Keratinocyte (primary cell): ENCODE measurements at regions not wholly inside any gene's neighbourhood (a gene's known extent, or its start where the extent isn't known, plus 50 kb on each side); places are given as distances from the start of the nearest gene placed in this dataset.
"Not testable (repeated sequence)": the region's sequence is repeated elsewhere in the genome, so short reads cannot be mapped to it uniquely, and the experiment has no call there.

Experiments used
- DNase-seq: peaks from one replicate; pipeline ENCODE4 v3.0.0-alpha.2; 2011; ENCODE audit warnings: low read depth, missing footprints, low spot score
- FAIRE-seq: peaks from 2 replicates; lab custom pipeline; 2011; peaks lifted over from hg19 to GRCh38; lab: Jason Lieb, UNC
- H2AFZ ChIP-seq: 2 replicates; pipeline ENCODE4 v1.6.0; 2012; ENCODE audit warnings: low read length, control low read depth, inconsistent platforms; ENCODE audit not compliant: control insufficient read depth
- H3K27ac ChIP-seq: 2 replicates; pipeline ENCODE4 v1.5.1; 2011; ENCODE audit warnings: low read length; ENCODE audit not compliant: control insufficient read depth, insufficient read depth
- H3K27me3 ChIP-seq: 3 replicates; pipeline ENCODE4 v1.6.0; 2011; ENCODE audit warnings: low read length; ENCODE audit not compliant: control insufficient read depth, insufficient read depth; ENCODE audit errors: extremely low read depth
- H3K36me3 ChIP-seq, 2 experiments: 2 replicates in 1 of 2; 3 replicates in 1 of 2; pipeline ENCODE4 v1.5.1; 2011; ENCODE audit warnings: low read length in 2 of 2, mild to moderate bottlenecking in 1 of 2; ENCODE audit not compliant: control insufficient read depth in 2 of 2, insufficient read depth in 2 of 2; ENCODE audit errors: extremely low read depth in 1 of 2
- H3K4me1 ChIP-seq: 3 replicates; pipeline ENCODE4 v1.5.1; 2011; ENCODE audit warnings: low read length; ENCODE audit not compliant: control insufficient read depth, insufficient read depth; ENCODE audit errors: extremely low read depth
- H3K4me2 ChIP-seq: 3 replicates; pipeline ENCODE4 v1.6.0; 2011; ENCODE audit warnings: low read depth, low read length; ENCODE audit not compliant: control insufficient read depth, insufficient read depth; ENCODE audit errors: extremely low read depth
- H3K4me3 ChIP-seq, 3 experiments: fragments of 200-600 bp in 1 of 3; sonication (generic) in 1 of 3; 2 replicates in 2 of 3; 3 replicates in 1 of 3; pipeline ENCODE4 v1.5.1; 2011 to 2016; ENCODE audit warnings: low read length in 3 of 3, mild to moderate bottlenecking in 3 of 3, control low read depth in 2 of 3, inconsistent platforms in 1 of 3, low read depth in 1 of 3, mixed read lengths in 1 of 3, mixed run types in 1 of 3, moderate library complexity in 1 of 3; ENCODE audit not compliant: control insufficient read depth in 2 of 3, insufficient read depth in 2 of 3; ENCODE audit errors: extremely low read depth in 1 of 3
- H3K79me2 ChIP-seq: 2 replicates; pipeline ENCODE4 v1.6.0; 2012; ENCODE audit warnings: low read length; ENCODE audit not compliant: control insufficient read depth, insufficient read depth
- H3K9ac ChIP-seq: 3 replicates; pipeline ENCODE4 v1.6.0; 2011; ENCODE audit warnings: low read length; ENCODE audit not compliant: control insufficient read depth, insufficient read depth; ENCODE audit errors: extremely low read depth
- H3K9me1 ChIP-seq: 3 replicates; pipeline ENCODE4 v1.6.0; 2011; ENCODE audit warnings: low read length; ENCODE audit not compliant: control insufficient read depth, insufficient read depth; ENCODE audit errors: extremely low read depth
- H3K9me3 ChIP-seq: 2 replicates; pipeline ENCODE4 v1.5.1; 2012; ENCODE audit warnings: low read depth, low read length; ENCODE audit not compliant: control insufficient read depth
- H4K20me1 ChIP-seq: 3 replicates; pipeline ENCODE4 v1.6.0; 2011; ENCODE audit warnings: low read length; ENCODE audit not compliant: control insufficient read depth, insufficient read depth; ENCODE audit errors: extremely low read depth
- EZH2 ChIP-seq: IDR thresholded peaks from one replicate; pipeline ENCODE4 v1.6.1; 2012; ENCODE audit warnings: inconsistent platforms, mild to moderate bottlenecking, low read length, moderate library complexity
- dilution Hi-C: fragments of 300-500 bp; cut with MboI; formaldehyde crosslinking; loops from one replicate; pipeline ENCODE4 v1.7.0; 2020; ENCODE audit warnings: low sequenced_read_pairs; ENCODE audit not compliant: extremely low pct_ligation_motif_present
- TF ChIP-seq, protein P1 (sequence below), 3 experiments: IDR thresholded peaks in 1 of 3; conservative IDR thresholded peaks in 1 of 3; optimal IDR thresholded peaks in 1 of 3; 2 replicates in 2 of 3; 3 replicates in 1 of 3; pipeline versions ENCODE3 to v1.5.1; 2011; ENCODE audit warnings: low read length in 3 of 3, mild to moderate bottlenecking in 3 of 3, moderate library complexity in 2 of 3, control low read depth in 1 of 3, inconsistent platforms in 1 of 3; ENCODE audit not compliant: insufficient read depth in 2 of 3; ENCODE audit errors: extremely low read depth in 1 of 3

DNA sequence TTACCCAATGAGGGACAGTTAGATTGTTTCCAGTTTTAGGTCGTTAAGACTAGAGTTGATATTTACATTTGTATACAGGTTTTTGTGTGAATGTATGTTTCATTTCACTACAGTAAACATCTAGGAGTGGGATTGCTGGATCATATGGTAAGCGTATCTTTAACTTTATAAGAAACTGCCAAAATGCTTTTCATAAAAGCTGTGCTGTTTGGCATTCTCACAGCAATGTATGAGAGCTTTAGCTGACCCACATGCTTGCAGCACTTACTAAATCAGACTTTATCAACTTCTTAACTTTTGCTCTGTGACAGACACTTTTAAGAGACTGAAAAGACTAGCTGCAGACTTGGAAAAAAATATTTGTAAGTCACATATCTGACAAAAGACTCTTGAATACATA lies 262.5 kb upstream of the PELI2 start:
- DNase-seq (no peak), FAIRE-seq (no peak)
- Histone ChIP-seq H3K4me3 (no peak overlapping the region), H3K4me1 (peaks cover 5% of the 10 kb centered on the region), H3K9ac (no peak overlapping the region), H3K36me3 (no peaks in the 10 kb centered on the region), H4K20me1 (no peaks in the 10 kb centered on the region), H2AFZ (no peak overlapping the region), H3K9me1 (no peaks in the 10 kb centered on the region), H3K27me3 (no peaks in the 10 kb centered on the region), H3K27ac (no peak overlapping the region), H3K4me2 (no peak overlapping the region), H3K79me2 (no peaks in the 10 kb centered on the region), H3K9me3 (no peaks in the 10 kb centered on the region)
- dilution Hi-C loops, result no loop called here
- TF ChIP-seq, protein P1, sequence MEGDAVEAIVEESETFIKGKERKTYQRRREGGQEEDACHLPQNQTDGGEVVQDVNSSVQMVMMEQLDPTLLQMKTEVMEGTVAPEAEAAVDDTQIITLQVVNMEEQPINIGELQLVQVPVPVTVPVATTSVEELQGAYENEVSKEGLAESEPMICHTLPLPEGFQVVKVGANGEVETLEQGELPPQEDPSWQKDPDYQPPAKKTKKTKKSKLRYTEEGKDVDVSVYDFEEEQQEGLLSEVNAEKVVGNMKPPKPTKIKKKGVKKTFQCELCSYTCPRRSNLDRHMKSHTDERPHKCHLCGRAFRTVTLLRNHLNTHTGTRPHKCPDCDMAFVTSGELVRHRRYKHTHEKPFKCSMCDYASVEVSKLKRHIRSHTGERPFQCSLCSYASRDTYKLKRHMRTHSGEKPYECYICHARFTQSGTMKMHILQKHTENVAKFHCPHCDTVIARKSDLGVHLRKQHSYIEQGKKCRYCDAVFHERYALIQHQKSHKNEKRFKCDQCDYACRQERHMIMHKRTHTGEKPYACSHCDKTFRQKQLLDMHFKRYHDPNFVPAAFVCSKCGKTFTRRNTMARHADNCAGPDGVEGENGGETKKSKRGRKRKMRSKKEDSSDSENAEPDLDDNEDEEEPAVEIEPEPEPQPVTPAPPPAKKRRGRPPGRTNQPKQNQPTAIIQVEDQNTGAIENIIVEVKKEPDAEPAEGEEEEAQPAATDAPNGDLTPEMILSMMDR (optimal IDR thresholded peaks at IDR 0.05 in 1 of 3, IDR thresholded peaks at IDR 0.05 in 1 of 3, conservative IDR thresholded peaks at IDR 0.05 in 1 of 3; ENCODE audit: extremely low read depth in 1 of 3, insufficient read depth in 2 of 3, low read length in 3 of 3), result no peak
- no peak for TF ChIP-seq EZH2

GRCh38 chr14:55858604-55859003 lies 259.6 kb upstream of the PELI2 start:
- H3K4me1 ChIP-seq, result no peaks in the 10 kb centered on the region
- dilution Hi-C loops, result no loop called here
- H4K20me1 ChIP-seq, result no peaks in the 10 kb centered on the region
- H3K36me3 ChIP-seq, result no peaks in the 10 kb centered on the region
- H3K9me3 ChIP-seq, result no peaks in the 10 kb centered on the region
- no peak overlapping the region for H3K27ac ChIP-seq
- FAIRE-seq (no peak), DNase-seq (no peak)
- no peak overlapping the region for H3K4me3 ChIP-seq
- no peak overlapping the region for H2AFZ ChIP-seq
- H3K27me3 ChIP-seq, result no peaks in the 10 kb centered on the region
- no peaks in the 10 kb centered on the region for H3K79me2 ChIP-seq
- TF ChIP-seq EZH2, result no peak
- TF ChIP-seq, protein P1 (optimal IDR thresholded peaks at IDR 0.05 in 1 of 3, IDR thresholded peaks at IDR 0.05 in 1 of 3, conservative IDR thresholded peaks at IDR 0.05 in 1 of 3; ENCODE audit: extremely low read depth in 1 of 3, insufficient read depth in 2 of 3, low read length in 3 of 3), result no peak
- H3K9ac ChIP-seq, result no peak overlapping the region
- H3K4me2 ChIP-seq, result no peak overlapping the region
- H3K9me1 ChIP-seq, result no peaks in the 10 kb centered on the region

DNA sequence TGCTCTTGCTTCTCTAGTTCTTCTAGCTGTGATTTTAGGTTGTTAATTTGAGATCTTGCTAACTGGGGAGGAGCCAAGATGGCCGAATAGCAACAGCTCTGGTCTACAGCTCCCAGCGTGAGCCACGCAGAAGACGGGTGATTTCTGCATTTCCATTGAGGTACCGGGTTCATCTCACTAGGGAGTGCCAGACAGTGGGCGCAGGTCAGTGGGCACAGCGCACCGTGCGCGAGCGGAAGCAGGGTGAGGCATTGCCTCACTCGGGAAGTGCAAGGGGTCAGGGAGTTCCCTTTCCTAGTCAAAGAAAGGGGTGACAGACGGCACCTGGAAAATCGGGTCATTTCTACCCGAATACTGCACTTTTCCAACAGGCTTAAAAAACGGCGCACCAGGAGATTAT lies 256.6 kb upstream of the PELI2 start:
- H4K20me1 ChIP-seq, H3K79me2 ChIP-seq, FAIRE-seq, DNase-seq, H3K4me1 ChIP-seq, H3K4me3 ChIP-seq, H3K27ac ChIP-seq, H3K9me1 ChIP-seq, H3K4me2 ChIP-seq, dilution Hi-C loops, H3K9ac ChIP-seq, H3K27me3 ChIP-seq, H2AFZ ChIP-seq, H3K36me3 ChIP-seq, H3K9me3 ChIP-seq: not testable (repeated sequence)
